Stomach (tissue), 8 donors: ENCODE measurements at regions not wholly inside any gene's neighbourhood (a gene's known extent, or its start where the extent isn't known, plus 50 kb on each side); places are given as distances from the start of the nearest gene placed in this dataset.
A peak's percentile ranks its signal among the peaks of the same experiment; 100 is the strongest.

Experiments used
- DNase-seq, 2 donors: peaks; one replicate each; pipeline versions ENCODE4 v3.0.0 to v3.0.0-alpha.2; 2013 to 2019
- H3K27ac ChIP-seq, 5 donors: fragments of 200-600 bp in 4 of 5; sonication (generic) in 4 of 5; one replicate each; pipeline ENCODE4 v1.5.1; 2013 to 2019; ENCODE audit warnings: mild to moderate bottlenecking in 1 of 5, moderate library complexity in 1 of 5
- H3K27me3 ChIP-seq, 3 donors: fragments of 200-600 bp; sonication (generic); one replicate each; pipeline ENCODE4 v1.5.1; 2017 to 2019; ENCODE audit warnings: mixed run types in 1 of 3
- H3K36me3 ChIP-seq, 4 donors: fragments of 200-600 bp; sonication (generic); 1 replicate in 3 of 4; 2 replicates in 1 of 4; pipeline ENCODE4 v1.5.1; 2016 to 2019
- H3K4me1 ChIP-seq, 4 donors: fragments of 200-600 bp; sonication (generic); one replicate each; pipeline ENCODE4 v1.5.1; 2016 to 2019
- H3K4me3 ChIP-seq, 4 donors: fragments of 200-600 bp; sonication (generic) in 3 of 4; one replicate each; pipeline ENCODE4 v1.5.1; 2016 to 2019; ENCODE audit warnings: mild to moderate bottlenecking in 1 of 4
- H3K9me3 ChIP-seq, 4 donors: fragments of 200-600 bp; sonication (generic); one replicate each; pipeline ENCODE4 v1.5.1; 2016 to 2019
- CTCF ChIP-seq, 7 experiments: fragments of 450-650 bp in 4 of 7; fragments of 200-600 bp in 3 of 7; sonication (generic) in 3 of 7; IDR thresholded peaks; one replicate each; pipeline ENCODE4 v1.5.1; 2016 to 2019; ENCODE audit warnings: antibody characterized with exemption in 7 of 7, control low read depth in 2 of 7, mild to moderate bottlenecking in 1 of 7
- EP300 ChIP-seq: sonication (generic); formaldehyde crosslinking; IDR thresholded peaks from one replicate; pipeline ENCODE4 v1.6.1; 2017; ENCODE audit warnings: antibody characterized with exemption
- POLR2A ChIP-seq, 4 donors: fragments of 450-650 bp; IDR thresholded peaks; one replicate each; pipeline ENCODE4 v1.6.1; 2016; ENCODE audit warnings: antibody characterized with exemption in 4 of 4, control low read depth in 2 of 4, mild to moderate bottlenecking in 1 of 4, moderate library complexity in 1 of 4
- POLR2AphosphoS5 ChIP-seq, 3 donors: sonication (generic); formaldehyde crosslinking; IDR thresholded peaks; one replicate each; pipeline ENCODE4 v1.6.1; 2016; ENCODE audit warnings: antibody characterized with exemption in 3 of 3
- WGBS, 5 donors: extraction: QIAGEN DNeasy Blood & Tissue Kit in 3 of 5; methylation state at CpG; one replicate each; pipeline versions ENCODE4 v1.1.5 to v1.1.7; 2013 to 2018; 5-methylcytosine and 5-hydroxymethylcytosine counted together
- intact Hi-C: fragments of 100-400 bp; cut with DNase I; formaldehyde crosslinking; loops from one replicate; pipeline ENCODE4 v1.15.1; 2023; ENCODE audit warnings: low total_unique reads
- donor health status: healthy with polysubstance abuse.
- donor health status: Bipolar disorder and iron deficiency.
- donor health status: healthy.

GRCh38 chr9:110081395-110081794 lies 126.6 kb downstream of the C9orf152 start:
- intact Hi-C loops, result no loop called here
- H3K4me3 ChIP-seq, result no peak overlapping the region
- peak overlapping the region in 3 of 5 donors; percentile 18 to 57 (median 18) for H3K27ac ChIP-seq
- H3K9me3 ChIP-seq, result no peaks in the 10 kb centered on the region
- H3K36me3 ChIP-seq, result no peaks in the 10 kb centered on the region
- peak in 1 of 2 donors; percentile 56 for DNase-seq
- no peaks in the 10 kb centered on the region for H3K27me3 ChIP-seq
- 40 to 70% (median 67%) methylated on average over 3 of the region's 3 CpGs for WGBS, 5 donors
- H3K4me1 ChIP-seq, result peaks cover 0 to 47% (median 21%) of the 10 kb centered on the region in 4 donors
- TF ChIP-seq POLR2AphosphoS5 (IDR thresholded peaks at IDR 0.05) (no peak), EP300 (no peak), POLR2A (IDR thresholded peaks at IDR 0.05) (no peak), CTCF (IDR thresholded peaks at IDR 0.05) (no peak)

GRCh38 chr9:110083866-110084265 lies 124.1 kb downstream of the C9orf152 start:
- Histone ChIP-seq H3K27me3 (no peaks in the 10 kb centered on the region), H3K9me3 (no peaks in the 10 kb centered on the region), H3K36me3 (no peaks in the 10 kb centered on the region), H3K4me1 (peaks cover 2 to 35% (median 18%) of the 10 kb centered on the region in 4 donors), H3K4me3 (no peak overlapping the region), H3K27ac (no peak overlapping the region)
- 87 to 94% (median 88%) methylated on average over 3 of the region's 3 CpGs for WGBS, 5 donors
- intact Hi-C loops, result no loop called here
- DNase-seq, result no peak
- no peak for TF ChIP-seq CTCF (IDR thresholded peaks at IDR 0.05)
- TF ChIP-seq EP300, result no peak
- no peak for TF ChIP-seq POLR2AphosphoS5 (IDR thresholded peaks at IDR 0.05)
- no peak for TF ChIP-seq POLR2A (IDR thresholded peaks at IDR 0.05)

- WGBS, 5 donors, result 90 to 100% (median 92%) methylated on average over 1 of the region's 1 CpG
- Histone ChIP-seq H3K27ac (no peak overlapping the region), H3K9me3 (no peaks in the 10 kb centered on the region), H3K27me3 (no peaks in the 10 kb centered on the region), H3K36me3 (no peaks in the 10 kb centered on the region), H3K4me3 (no peak overlapping the region), H3K4me1 (peaks cover 4 to 32% (median 16%) of the 10 kb centered on the region in 4 donors)
- no peak for DNase-seq
- intact Hi-C loops, result no loop called here
- TF ChIP-seq EP300, result no peak
- TF ChIP-seq POLR2A (IDR thresholded peaks at IDR 0.05), result no peak
- TF ChIP-seq POLR2AphosphoS5 (IDR thresholded peaks at IDR 0.05), result no peak
- TF ChIP-seq CTCF (IDR thresholded peaks at IDR 0.05), result no peak
Measured at GRCh38 chr9:110086537-110086936, 121.4 kb downstream of the C9orf152 start.

GRCh38 chr9:110087605-110088004 lies 120.4 kb downstream of the C9orf152 start:
- 46 to 65% (median 56%) methylated on average over 2 of the region's 2 CpGs for WGBS, 5 donors
- intact Hi-C loops, result no loop called here
- H3K4me3 ChIP-seq, result no peak overlapping the region

More at GRCh38 chr9:110087605-110088004, 120.4 kb downstream of the C9orf152 start:
- no peak for DNase-seq
- Histone ChIP-seq H3K27ac (no peak overlapping the region), H3K4me1 (peaks cover 4 to 27% (median 14%) of the 10 kb centered on the region in 4 donors), H3K36me3 (no peaks in the 10 kb centered on the region), H3K27me3 (no peaks in the 10 kb centered on the region), H3K9me3 (no peaks in the 10 kb centered on the region)
- TF ChIP-seq CTCF (IDR thresholded peaks at IDR 0.05) (no peak), POLR2AphosphoS5 (IDR thresholded peaks at IDR 0.05) (no peak), POLR2A (IDR thresholded peaks at IDR 0.05) (no peak), EP300 (no peak)
